ENCODE measurements at regions not wholly inside any gene's neighbourhood (a gene's known extent, or its start where the extent isn't known, plus 50 kb on each side); places are given as distances from the start of the nearest gene placed in this dataset.
"Not testable (repeated sequence)": the region's sequence is repeated elsewhere in the genome, so short reads cannot be mapped to it uniquely, and the experiment has no call there.

- no peak for DNase-seq
Observed at GRCh38 chr4:24236532-24236931, 346.7 kb upstream of the PPARGC1A start.

GRCh38 chr4:24236120-24236519, 346.3 kb upstream of the PPARGC1A start:
- no peak for DNase-seq

- DNase-seq, result no peak
Observed at GRCh38 chr4:24235618-24236017, 345.8 kb upstream of the PPARGC1A start.

- DNase-seq, result no peak
Observed at GRCh38 chr4:24234288-24234848, 344.5 kb upstream of the PPARGC1A start.

GRCh38 chr4:24230955-24231354, 341.1 kb upstream of the PPARGC1A start:
- no peak for DNase-seq

GRCh38 chr4:24229978-24230377, 340.1 kb upstream of the PPARGC1A start:
- peak; percentile 7 for DNase-seq

- no peak for DNase-seq
Observed at GRCh38 chr4:24228692-24229091, 338.8 kb upstream of the PPARGC1A start.

- no peak for DNase-seq
Observed at GRCh38 chr4:24226667-24227066, 336.8 kb upstream of the PPARGC1A start.

GRCh38 chr4:24226023-24226422, 336.2 kb upstream of the PPARGC1A start:
- DNase-seq, result peak; percentile 41

- no peak for DNase-seq
Observed at GRCh38 chr4:24224446-24224845, 334.6 kb upstream of the PPARGC1A start.

GRCh38 chr4:24219209-24219608, 329.4 kb upstream of the PPARGC1A start:
- no peak for DNase-seq

GRCh38 chr4:24218566-24218965, 328.7 kb upstream of the PPARGC1A start:
- no peak for DNase-seq

GRCh38 chr4:24214796-24215195, 324.9 kb upstream of the PPARGC1A start:
- no peak for DNase-seq

- no peak for DNase-seq
Observed at GRCh38 chr4:24213961-24214360, 324.1 kb upstream of the PPARGC1A start.

- DNase-seq, result no peak
Observed at GRCh38 chr4:24212642-24213041, 322.8 kb upstream of the PPARGC1A start.

- peak; percentile 45 for DNase-seq
Observed at GRCh38 chr4:24211856-24212255, 322.0 kb upstream of the PPARGC1A start.

- peak; percentile 87 for DNase-seq
Observed at GRCh38 chr4:24210332-24210902, 320.6 kb upstream of the PPARGC1A start.

GRCh38 chr4:24209906-24210305, 320.1 kb upstream of the PPARGC1A start:
- no peak for DNase-seq

GRCh38 chr4:24209131-24209530, 319.3 kb upstream of the PPARGC1A start:
- DNase-seq, result no peak

- DNase-seq, result no peak
Observed at GRCh38 chr4:24208691-24209090, 318.8 kb upstream of the PPARGC1A start.

GRCh38 chr4:24204708-24205107, 314.9 kb upstream of the PPARGC1A start:
- DNase-seq, result not testable (repeated sequence)

GRCh38 chr4:24203926-24204325, 314.1 kb upstream of the PPARGC1A start:
- no peak for DNase-seq

GRCh38 chr4:24202579-24202978, 312.7 kb upstream of the PPARGC1A start:
- no peak for DNase-seq

GRCh38 chr4:24197955-24198354, 308.1 kb upstream of the PPARGC1A start:
- DNase-seq, result no peak

GRCh38 chr4:24196785-24197184, 306.9 kb upstream of the PPARGC1A start:
- no peak for DNase-seq
